Ishikawa (cell line): ENCODE measurements at regions not wholly inside any gene's neighbourhood (a gene's known extent, or its start where the extent isn't known, plus 50 kb on each side); places are given as distances from the start of the nearest gene placed in this dataset.

Source experiments
- CREB1 ChIP-seq: IDR thresholded peaks from 2 replicates; pipeline ENCODE4 v1.6.1; 2012; ENCODE audit warnings: low read depth
- EGR1 ChIP-seq: IDR thresholded peaks from 2 replicates; pipeline ENCODE4 v1.6.1; 2012
- EP300 ChIP-seq: IDR thresholded peaks from 2 replicates; pipeline ENCODE4 v1.6.1; 2012; ENCODE audit warnings: borderline replicate concordance
- FOXM1 ChIP-seq: IDR thresholded peaks from 2 replicates; pipeline ENCODE4 v1.6.1; 2012; ENCODE audit warnings: low read depth, borderline replicate concordance
- NFIC ChIP-seq: IDR thresholded peaks from 2 replicates; pipeline ENCODE4 v1.6.1; 2012
- RAD21 ChIP-seq: IDR thresholded peaks from 2 replicates; pipeline ENCODE4 v1.6.1; 2012; ENCODE audit warnings: low read depth
- REST ChIP-seq: IDR thresholded peaks from 2 replicates; pipeline ENCODE4 v1.6.1; 2012; ENCODE audit warnings: low read depth, mild to moderate bottlenecking
- TAF1 ChIP-seq: IDR thresholded peaks from 2 replicates; pipeline ENCODE4 v1.6.1; 2012; ENCODE audit warnings: low read depth, mild to moderate bottlenecking
- USF1 ChIP-seq: IDR thresholded peaks from 2 replicates; pipeline ENCODE4 v1.6.1; 2012
- YY1 ChIP-seq: IDR thresholded peaks from 2 replicates; pipeline ENCODE4 v1.6.1; 2012; ENCODE audit warnings: low read depth

- TF ChIP-seq FOXM1 (no peak), YY1 (no peak), EP300 (no peak), EGR1 (no peak), RAD21 (no peak), TAF1 (no peak), CREB1 (no peak), USF1 (no peak), NFIC (no peak), REST (no peak)
These were observed 94.2 kb downstream of the ARL5B start for GRCh38 chr10:18753312-18753895.
